HK-2 (cell line): ENCODE measurements at regions not wholly inside any gene's neighbourhood (a gene's known extent, or its start where the extent isn't known, plus 50 kb on each side); places are given as distances from the start of the nearest gene placed in this dataset.

ENCODE experiments used
- DNase-seq: peaks from one replicate; pipeline ENCODE4 v3.0.0-alpha.2; 2018; ENCODE audit not compliant: unreplicated experiment

GRCh38 chr7:155921086-155921803 lies 109.0 kb upstream of the SHH start:
- DNase-seq = no peak

GRCh38 chr7:155920068-155920461 lies 107.8 kb upstream of the SHH start:
- no peak for DNase-seq

- no peak for DNase-seq
These were observed 107.3 kb upstream of the SHH start for GRCh38 chr7:155919391-155920067.

- peak; percentile 79 for DNase-seq
These were observed 106.6 kb upstream of the SHH start for GRCh38 chr7:155918720-155919390.

- DNase-seq = no peak
These were observed 105.7 kb upstream of the SHH start for GRCh38 chr7:155917836-155918430.

- no peak for DNase-seq
These were observed 104.8 kb upstream of the SHH start for GRCh38 chr7:155916926-155917655.

- DNase-seq = no peak
These were observed 102.1 kb upstream of the SHH start for GRCh38 chr7:155914341-155914740.

- DNase-seq = no peak
These were observed 101.5 kb upstream of the SHH start for GRCh38 chr7:155913719-155914118.

GRCh38 chr7:155913291-155913690 lies 101.0 kb upstream of the SHH start:
- DNase-seq = no peak

- DNase-seq = no peak
These were observed 99.3 kb upstream of the SHH start for GRCh38 chr7:155911471-155912105.

- DNase-seq = no peak
These were observed 96.1 kb upstream of the SHH start for GRCh38 chr7:155908385-155908784.

GRCh38 chr7:155907450-155908200 lies 95.4 kb upstream of the SHH start:
- DNase-seq = no peak

GRCh38 chr7:155901176-155901575 lies 88.9 kb upstream of the SHH start:
- no peak for DNase-seq

- no peak for DNase-seq
These were observed 87.3 kb upstream of the SHH start for GRCh38 chr7:155899596-155899995.

GRCh38 chr7:155897758-155898386 lies 85.6 kb upstream of the SHH start:
- DNase-seq = no peak

GRCh38 chr7:155896531-155897263 lies 84.4 kb upstream of the SHH start:
- no peak for DNase-seq

- no peak for DNase-seq
These were observed 81.4 kb upstream of the SHH start for GRCh38 chr7:155893664-155894063.

GRCh38 chr7:155893176-155893575 lies 80.9 kb upstream of the SHH start:
- no peak for DNase-seq
